GM21526 (cell line): ENCODE measurements at regions not wholly inside any gene's neighbourhood (a gene's known extent, or its start where the extent isn't known, plus 50 kb on each side); places are given as distances from the start of the nearest gene placed in this dataset.
"Not testable (repeated sequence)": the region's sequence is repeated elsewhere in the genome, so short reads cannot be mapped to it uniquely, and the experiment has no call there.

Experiments used
- ATAC-seq: cut with Tn5 transposase; IDR thresholded peaks from one replicate; pipeline ENCODE4 v1.9.1; 2021; ENCODE audit warnings: moderate library complexity; ENCODE audit not compliant: unreplicated experiment, low FRiP score

- no peak for ATAC-seq
Observed at GRCh38 chr5:12936221-12936620, 1008.3 kb downstream of the DNAH5 start.

- no peak for ATAC-seq
Observed at GRCh38 chr5:12934722-12935121, 1009.8 kb downstream of the DNAH5 start.

GRCh38 chr5:12920527-12920926, 1016.3 kb upstream of the CTNND2 start:
- no peak for ATAC-seq

- ATAC-seq = no peak
Observed at GRCh38 chr5:12911156-12911555, 1006.9 kb upstream of the CTNND2 start.

- no peak for ATAC-seq
Observed at GRCh38 chr5:12910641-12911040, 1006.4 kb upstream of the CTNND2 start.

- no peak for ATAC-seq
Observed at GRCh38 chr5:12902611-12903010, 998.4 kb upstream of the CTNND2 start.

GRCh38 chr5:12901696-12902095, 997.5 kb upstream of the CTNND2 start:
- ATAC-seq = no peak

GRCh38 chr5:12896086-12896485, 991.8 kb upstream of the CTNND2 start:
- no peak for ATAC-seq

GRCh38 chr5:12885018-12885417, 980.8 kb upstream of the CTNND2 start:
- no peak for ATAC-seq

GRCh38 chr5:12883395-12883794, 979.1 kb upstream of the CTNND2 start:
- no peak for ATAC-seq

- ATAC-seq = no peak
Observed at GRCh38 chr5:12876541-12877298, 972.5 kb upstream of the CTNND2 start.

- ATAC-seq = no peak
Observed at GRCh38 chr5:12870872-12871539, 966.8 kb upstream of the CTNND2 start.

- no peak for ATAC-seq
Observed at GRCh38 chr5:12865529-12865928, 961.3 kb upstream of the CTNND2 start.

- no peak for ATAC-seq
Observed at GRCh38 chr5:12861886-12862654, 957.8 kb upstream of the CTNND2 start.

GRCh38 chr5:12856105-12856504, 951.9 kb upstream of the CTNND2 start:
- not testable (repeated sequence) for ATAC-seq

- ATAC-seq = no peak
Observed at GRCh38 chr5:12854386-12854785, 950.1 kb upstream of the CTNND2 start.

- ATAC-seq = no peak
Observed at GRCh38 chr5:12851761-12852160, 947.5 kb upstream of the CTNND2 start.

GRCh38 chr5:12848709-12849108, 944.5 kb upstream of the CTNND2 start:
- ATAC-seq = no peak

GRCh38 chr5:12845549-12846159, 941.4 kb upstream of the CTNND2 start:
- ATAC-seq = no peak

GRCh38 chr5:12840972-12841371, 936.7 kb upstream of the CTNND2 start:
- no peak for ATAC-seq

GRCh38 chr5:12837592-12837991, 933.3 kb upstream of the CTNND2 start:
- ATAC-seq = no peak
